ENCODE measurements at regions not wholly inside any gene's neighbourhood (a gene's known extent, or its start where the extent isn't known, plus 50 kb on each side); places are given as distances from the start of the nearest gene placed in this dataset.
"Not testable (repeated sequence)": the region's sequence is repeated elsewhere in the genome, so short reads cannot be mapped to it uniquely, and the experiment has no call there.

- not testable (repeated sequence) for H3K27ac ChIP-seq (ENCODE audit: low read depth in 1 of 2, low read length in 1 of 2); DNase-seq (ENCODE audit: low read depth in 6 of 9, low spot score in 9 of 9); H3K4me1 ChIP-seq (ENCODE audit: control insufficient read depth in 2 of 2, insufficient read depth in 2 of 2, low read length in 2 of 2); H3K9me3 ChIP-seq (ENCODE audit: control insufficient read depth in 2 of 2, insufficient read depth in 1 of 2, low read length in 1 of 2); H3K27me3 ChIP-seq (ENCODE audit: control insufficient read depth in 2 of 2, insufficient read depth in 1 of 2, low read length in 1 of 2); H3K4me3 ChIP-seq (ENCODE audit: low read length in 2 of 2); H3K36me3 ChIP-seq (ENCODE audit: control insufficient read depth in 2 of 2, insufficient read depth in 2 of 2, low read length in 1 of 2)
- no CpG with 5 or more reads among the region's 3 CpGs for WGBS
Observed at GRCh38 chrY:18860856-18861255, 87.3 kb upstream of the HSFY2 start.

GRCh38 chrY:18858484-18859191, 85.1 kb upstream of the HSFY2 start:
- not testable (repeated sequence) for H3K27me3 ChIP-seq (ENCODE audit: control insufficient read depth in 2 of 2, insufficient read depth in 1 of 2, low read length in 1 of 2); H3K27ac ChIP-seq (ENCODE audit: low read depth in 1 of 2, low read length in 1 of 2); H3K4me1 ChIP-seq (ENCODE audit: control insufficient read depth in 2 of 2, insufficient read depth in 2 of 2, low read length in 2 of 2); DNase-seq (ENCODE audit: low read depth in 6 of 9, low spot score in 9 of 9); H3K4me3 ChIP-seq (ENCODE audit: low read length in 2 of 2); H3K36me3 ChIP-seq (ENCODE audit: control insufficient read depth in 2 of 2, insufficient read depth in 2 of 2, low read length in 1 of 2); H3K9me3 ChIP-seq (ENCODE audit: control insufficient read depth in 2 of 2, insufficient read depth in 1 of 2, low read length in 1 of 2)
- WGBS = no CpG with 5 or more reads among the region's 2 CpGs

GRCh38 chrY:18855184-18855583, 81.6 kb upstream of the HSFY2 start:
- H3K9me3 ChIP-seq (ENCODE audit: control insufficient read depth in 2 of 2, insufficient read depth in 1 of 2, low read length in 1 of 2); H3K4me3 ChIP-seq (ENCODE audit: low read length in 2 of 2); H3K27me3 ChIP-seq (ENCODE audit: control insufficient read depth in 2 of 2, insufficient read depth in 1 of 2, low read length in 1 of 2); DNase-seq (ENCODE audit: low read depth in 6 of 9, low spot score in 9 of 9); H3K27ac ChIP-seq (ENCODE audit: low read depth in 1 of 2, low read length in 1 of 2); H3K36me3 ChIP-seq (ENCODE audit: control insufficient read depth in 2 of 2, insufficient read depth in 2 of 2, low read length in 1 of 2); H3K4me1 ChIP-seq (ENCODE audit: control insufficient read depth in 2 of 2, insufficient read depth in 2 of 2, low read length in 2 of 2): not testable (repeated sequence)
- WGBS = no CpG with 5 or more reads among the region's 2 CpGs

- not testable (repeated sequence) for H3K9me3 ChIP-seq (ENCODE audit: control insufficient read depth in 2 of 2, insufficient read depth in 1 of 2, low read length in 1 of 2); H3K27me3 ChIP-seq (ENCODE audit: control insufficient read depth in 2 of 2, insufficient read depth in 1 of 2, low read length in 1 of 2); H3K4me1 ChIP-seq (ENCODE audit: control insufficient read depth in 2 of 2, insufficient read depth in 2 of 2, low read length in 2 of 2); H3K27ac ChIP-seq (ENCODE audit: low read depth in 1 of 2, low read length in 1 of 2); H3K36me3 ChIP-seq (ENCODE audit: control insufficient read depth in 2 of 2, insufficient read depth in 2 of 2, low read length in 1 of 2); DNase-seq (ENCODE audit: low read depth in 6 of 9, low spot score in 9 of 9); H3K4me3 ChIP-seq (ENCODE audit: low read length in 2 of 2)
- no CpG with 5 or more reads among the region's 4 CpGs for WGBS
Observed at GRCh38 chrY:18853323-18853722, 79.8 kb upstream of the HSFY2 start.

- H3K27me3 ChIP-seq (ENCODE audit: control insufficient read depth in 2 of 2, insufficient read depth in 1 of 2, low read length in 1 of 2); H3K4me3 ChIP-seq (ENCODE audit: low read length in 2 of 2); H3K4me1 ChIP-seq (ENCODE audit: control insufficient read depth in 2 of 2, insufficient read depth in 2 of 2, low read length in 2 of 2); H3K36me3 ChIP-seq (ENCODE audit: control insufficient read depth in 2 of 2, insufficient read depth in 2 of 2, low read length in 1 of 2); H3K9me3 ChIP-seq (ENCODE audit: control insufficient read depth in 2 of 2, insufficient read depth in 1 of 2, low read length in 1 of 2); DNase-seq (ENCODE audit: low read depth in 6 of 9, low spot score in 9 of 9); H3K27ac ChIP-seq (ENCODE audit: low read depth in 1 of 2, low read length in 1 of 2): not testable (repeated sequence)
- WGBS = no CpG with 5 or more reads among the region's 6 CpGs
Observed at GRCh38 chrY:18836643-18837042, 63.1 kb upstream of the HSFY2 start.

Data from thymus (tissue), 11 donors.